ENCODE measurements at regions not wholly inside any gene's neighbourhood (a gene's known extent, or its start where the extent isn't known, plus 50 kb on each side); places are given as distances from the start of the nearest gene placed in this dataset.
"Not testable (repeated sequence)": the region's sequence is repeated elsewhere in the genome, so short reads cannot be mapped to it uniquely, and the experiment has no call there.

DNA sequence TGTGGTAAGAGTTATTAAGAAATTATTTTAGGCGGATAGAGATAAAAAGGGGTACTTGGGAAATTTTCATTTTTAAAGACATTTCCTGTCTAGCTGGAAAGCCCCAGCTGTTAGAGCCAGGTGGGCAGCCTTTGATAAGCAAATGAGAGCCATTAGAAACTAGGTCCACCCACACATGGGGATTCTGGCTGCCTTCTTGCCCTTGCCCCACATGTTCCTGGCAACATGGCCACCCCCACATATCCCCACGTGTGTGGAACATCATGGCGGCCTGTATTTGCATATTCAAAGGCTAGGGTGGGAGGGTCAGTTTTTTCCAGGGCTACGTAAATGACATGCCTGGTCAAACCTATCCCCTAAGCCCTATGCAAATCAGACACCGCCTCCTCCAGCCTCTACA is 1382.1 kb downstream of the AACS start:
- Histone ChIP-seq H3K36me3 (no peaks in the 10 kb centered on the region), H3K27me3 (replicated peaks; ENCODE audit: insufficient read depth) (no peaks in the 10 kb centered on the region), H3K27ac (no peak overlapping the region), H3K4me3 (no peak overlapping the region), H3K9me3 (no peaks in the 10 kb centered on the region), H3K4me1 (ENCODE audit: control insufficient read depth in 1 of 2, low read depth in 2 of 2) (no peaks in the 10 kb centered on the region)
- DNase-seq (ENCODE audit: low spot score) (no peak), ATAC-seq (ENCODE audit: insufficient number of reproducible peaks, low FRiP score, low read depth) (no peak)
- TF ChIP-seq, protein P1, sequence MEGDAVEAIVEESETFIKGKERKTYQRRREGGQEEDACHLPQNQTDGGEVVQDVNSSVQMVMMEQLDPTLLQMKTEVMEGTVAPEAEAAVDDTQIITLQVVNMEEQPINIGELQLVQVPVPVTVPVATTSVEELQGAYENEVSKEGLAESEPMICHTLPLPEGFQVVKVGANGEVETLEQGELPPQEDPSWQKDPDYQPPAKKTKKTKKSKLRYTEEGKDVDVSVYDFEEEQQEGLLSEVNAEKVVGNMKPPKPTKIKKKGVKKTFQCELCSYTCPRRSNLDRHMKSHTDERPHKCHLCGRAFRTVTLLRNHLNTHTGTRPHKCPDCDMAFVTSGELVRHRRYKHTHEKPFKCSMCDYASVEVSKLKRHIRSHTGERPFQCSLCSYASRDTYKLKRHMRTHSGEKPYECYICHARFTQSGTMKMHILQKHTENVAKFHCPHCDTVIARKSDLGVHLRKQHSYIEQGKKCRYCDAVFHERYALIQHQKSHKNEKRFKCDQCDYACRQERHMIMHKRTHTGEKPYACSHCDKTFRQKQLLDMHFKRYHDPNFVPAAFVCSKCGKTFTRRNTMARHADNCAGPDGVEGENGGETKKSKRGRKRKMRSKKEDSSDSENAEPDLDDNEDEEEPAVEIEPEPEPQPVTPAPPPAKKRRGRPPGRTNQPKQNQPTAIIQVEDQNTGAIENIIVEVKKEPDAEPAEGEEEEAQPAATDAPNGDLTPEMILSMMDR (IDR thresholded peaks at IDR 0.05) = no peak

GRCh38 chr12:126451809-126452208 is 1386.6 kb downstream of the AACS start:
- no peaks in the 10 kb centered on the region for H3K36me3 ChIP-seq
- H3K27ac ChIP-seq = no peak overlapping the region
- H3K9me3 ChIP-seq = no peaks in the 10 kb centered on the region
- H3K4me3 ChIP-seq = no peak overlapping the region
- DNase-seq (ENCODE audit: low spot score) = no peak
- TF ChIP-seq, protein P1 (IDR thresholded peaks at IDR 0.05) = no peak
- no peak for ATAC-seq (ENCODE audit: insufficient number of reproducible peaks, low FRiP score, low read depth)
- peaks cover 0 to 12% of the 10 kb centered on the region in 2 donors for H3K4me1 ChIP-seq (ENCODE audit: control insufficient read depth in 1 of 2, low read depth in 2 of 2)
- H3K27me3 ChIP-seq (replicated peaks; ENCODE audit: insufficient read depth) = no peaks in the 10 kb centered on the region

GRCh38 chr12:126452686-126453085 is 1387.5 kb downstream of the AACS start:
- not testable (repeated sequence) for H3K4me3 ChIP-seq; H3K36me3 ChIP-seq; DNase-seq (ENCODE audit: low spot score); H3K27me3 ChIP-seq (replicated peaks; ENCODE audit: insufficient read depth); H3K9me3 ChIP-seq; ATAC-seq (ENCODE audit: insufficient number of reproducible peaks, low FRiP score, low read depth); H3K27ac ChIP-seq
- peaks cover 0 to 12% of the 10 kb centered on the region in 2 donors for H3K4me1 ChIP-seq (ENCODE audit: control insufficient read depth in 1 of 2, low read depth in 2 of 2)

GRCh38 chr12:126454581-126454980 is 1389.3 kb downstream of the AACS start:
- no peak for DNase-seq (ENCODE audit: low spot score)
- Histone ChIP-seq H3K4me3 (no peak overlapping the region), H3K27me3 (replicated peaks; ENCODE audit: insufficient read depth) (no peaks in the 10 kb centered on the region), H3K9me3 (no peaks in the 10 kb centered on the region), H3K4me1 (ENCODE audit: control insufficient read depth in 1 of 2, low read depth in 2 of 2) (peaks cover 0 to 12% of the 10 kb centered on the region in 2 donors), H3K36me3 (no peaks in the 10 kb centered on the region), H3K27ac (peak overlapping the region; percentile 12 to 42)
- no peak for ATAC-seq (ENCODE audit: insufficient number of reproducible peaks, low FRiP score, low read depth)
- TF ChIP-seq, protein P1 (IDR thresholded peaks at IDR 0.05) = no peak

DNA sequence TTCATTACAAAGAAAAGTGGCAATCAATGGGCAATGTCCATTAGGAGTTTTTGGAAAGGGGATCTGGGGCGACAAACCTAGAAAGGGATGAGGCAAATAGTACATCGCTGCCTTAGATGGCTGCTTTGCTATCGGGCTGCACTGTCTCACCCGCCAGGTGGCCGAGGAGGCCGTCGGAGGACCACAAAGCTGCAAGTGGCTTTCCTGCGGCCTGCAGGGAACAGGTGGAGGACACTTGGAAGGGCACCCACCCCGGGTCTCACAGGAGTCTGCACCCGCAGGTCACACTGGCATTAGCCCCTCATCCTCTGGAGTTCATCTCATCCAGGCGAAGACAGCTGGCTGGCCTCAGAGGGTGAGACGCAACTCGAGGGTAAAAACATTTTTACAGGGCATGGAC is 1392.5 kb downstream of the AACS start:
- no peak overlapping the region for H3K4me3 ChIP-seq
- ATAC-seq (ENCODE audit: insufficient number of reproducible peaks, low FRiP score, low read depth) = no peak
- no peaks in the 10 kb centered on the region for H3K27me3 ChIP-seq (replicated peaks; ENCODE audit: insufficient read depth)
- DNase-seq (ENCODE audit: low spot score) = no peak
- TF ChIP-seq, protein P1 (IDR thresholded peaks at IDR 0.05) = no peak
- no peaks in the 10 kb centered on the region for H3K9me3 ChIP-seq
- peaks cover 0 to 12% of the 10 kb centered on the region in 2 donors for H3K4me1 ChIP-seq (ENCODE audit: control insufficient read depth in 1 of 2, low read depth in 2 of 2)
- H3K36me3 ChIP-seq = no peaks in the 10 kb centered on the region
- no peak overlapping the region for H3K27ac ChIP-seq

GRCh38 chr12:126464153-126464552 is 1398.9 kb downstream of the AACS start:
- Histone ChIP-seq H3K9me3 (no peaks in the 10 kb centered on the region), H3K27me3 (replicated peaks; ENCODE audit: insufficient read depth) (no peaks in the 10 kb centered on the region), H3K36me3 (no peaks in the 10 kb centered on the region), H3K4me1 (ENCODE audit: control insufficient read depth in 1 of 2, low read depth in 2 of 2) (no peaks in the 10 kb centered on the region), H3K27ac (no peak overlapping the region), H3K4me3 (no peak overlapping the region)
- ATAC-seq (ENCODE audit: insufficient number of reproducible peaks, low FRiP score, low read depth) (no peak), DNase-seq (ENCODE audit: low spot score) (no peak)
- TF ChIP-seq, protein P1 (IDR thresholded peaks at IDR 0.05) = no peak
